ENCODE measurements at regions not wholly inside any gene's neighbourhood (a gene's known extent, or its start where the extent isn't known, plus 50 kb on each side); places are given as distances from the start of the nearest gene placed in this dataset.

GRCh38 chr20:50438986-50439407 lies 71.2 kb upstream of the PTPN1 start:
- H3K4me3 ChIP-seq (ENCODE audit: control insufficient read depth, low read depth, low read length) = no peak overlapping the region
- TF ChIP-seq CTCF (IDR thresholded peaks at IDR 0.05; ENCODE audit: control insufficient read depth, insufficient read depth, low read depth, low read length, missing control alignments) = no peak
- DNase-seq (ENCODE audit: low read depth) = peak; percentile 24

- no peak for TF ChIP-seq CTCF (IDR thresholded peaks at IDR 0.05; ENCODE audit: control insufficient read depth, insufficient read depth, low read depth, low read length, missing control alignments)
- DNase-seq (ENCODE audit: low read depth) = no peak
- no peak overlapping the region for H3K4me3 ChIP-seq (ENCODE audit: control insufficient read depth, low read depth, low read length)
Measured at GRCh38 chr20:50439539-50440453, 70.4 kb upstream of the PTPN1 start.

- no peak for DNase-seq (ENCODE audit: low read depth)
- H3K4me3 ChIP-seq (ENCODE audit: control insufficient read depth, low read depth, low read length) = no peak overlapping the region
- TF ChIP-seq CTCF (IDR thresholded peaks at IDR 0.05; ENCODE audit: control insufficient read depth, insufficient read depth, low read depth, low read length, missing control alignments) = no peak
Measured at GRCh38 chr20:50442512-50442911, 67.7 kb upstream of the PTPN1 start.

- H3K4me3 ChIP-seq (ENCODE audit: control insufficient read depth, low read depth, low read length) = no peak overlapping the region
- DNase-seq (ENCODE audit: low read depth) = no peak
- no peak for TF ChIP-seq CTCF (IDR thresholded peaks at IDR 0.05; ENCODE audit: control insufficient read depth, insufficient read depth, low read depth, low read length, missing control alignments)
Measured at GRCh38 chr20:50445354-50446151, 64.6 kb upstream of the PTPN1 start.

GRCh38 chr20:50446351-50447101 lies 63.7 kb upstream of the PTPN1 start:
- no peak overlapping the region for H3K4me3 ChIP-seq (ENCODE audit: control insufficient read depth, low read depth, low read length)
- no peak for TF ChIP-seq CTCF (IDR thresholded peaks at IDR 0.05; ENCODE audit: control insufficient read depth, insufficient read depth, low read depth, low read length, missing control alignments)
- no peak for DNase-seq (ENCODE audit: low read depth)

- no peak for TF ChIP-seq CTCF (IDR thresholded peaks at IDR 0.05; ENCODE audit: control insufficient read depth, insufficient read depth, low read depth, low read length, missing control alignments)
- DNase-seq (ENCODE audit: low read depth) = no peak
- no peak overlapping the region for H3K4me3 ChIP-seq (ENCODE audit: control insufficient read depth, low read depth, low read length)
Measured at GRCh38 chr20:50447102-50447804, 62.9 kb upstream of the PTPN1 start.
